A673 (cell line): ENCODE measurements at regions not wholly inside any gene's neighbourhood (a gene's known extent, or its start where the extent isn't known, plus 50 kb on each side); places are given as distances from the start of the nearest gene placed in this dataset.

ENCODE experiments used
- BruUV-seq: library from RNA; stranded (reverse); fragments of 400-500 nt; replicated peaks from 2 replicates; lab custom pipeline; 2021; lab: Mats Ljungman, UMichigan
- CTCF ChIA-PET: fragments of 300-600 bp; sonication (Branson Sonifier 250); formaldehyde crosslinking; loops from one replicate; lab custom pipeline; 2022; ENCODE audit warnings: antibody characterized with exemption; lab: Charles Lee
- POLR2A ChIA-PET: fragments of 300-600 bp; sonication (Branson Sonifier 250); formaldehyde crosslinking; loops from one replicate; lab custom pipeline; 2022; ENCODE audit warnings: antibody characterized with exemption; ENCODE audit not compliant: low non-redundant PET; lab: Charles Lee
- DNase-seq: peaks from one replicate; pipeline ENCODE4 v3.0.0-alpha.2; 2015; ENCODE audit warnings: low spot score
- H3K27ac ChIP-seq: fragments of 200-600 bp; sonication (generic); 2 replicates; pipeline ENCODE4 v1.5.1; 2016; ENCODE audit warnings: mixed run types, low read depth, mild to moderate bottlenecking, mixed read lengths, antibody characterized with exemption, low read length; ENCODE audit not compliant: poor library complexity, severe bottlenecking
- H3K27me3 ChIP-seq: fragments of 200-600 bp; sonication (generic); replicated peaks from 2 replicates; pipeline ENCODE4 v1.6.1; 2017; ENCODE audit warnings: mixed run types, low read depth, mild to moderate bottlenecking, mixed read lengths, antibody characterized with exemption, low read length; ENCODE audit not compliant: insufficient read depth, poor library complexity
- H3K36me3 ChIP-seq: fragments of 200-600 bp; sonication (generic); 2 replicates; pipeline ENCODE4 v1.6.1; 2016; ENCODE audit warnings: mixed run types, mild to moderate bottlenecking, mixed read lengths, antibody characterized with exemption, low read length; ENCODE audit not compliant: insufficient read depth, poor library complexity, severe bottlenecking
- H3K4me1 ChIP-seq: fragments of 200-600 bp; sonication (generic); 2 replicates; pipeline ENCODE4 v1.6.1; 2017; ENCODE audit warnings: mixed run types, mild to moderate bottlenecking, mixed read lengths, antibody characterized with exemption, low read length; ENCODE audit not compliant: insufficient read depth, poor library complexity, severe bottlenecking
- H3K4me3 ChIP-seq: fragments of 200-600 bp; sonication (generic); 2 replicates; pipeline ENCODE4 v1.5.1; 2016; ENCODE audit warnings: low read depth, mixed run types, mild to moderate bottlenecking, mixed read lengths, low read length; ENCODE audit not compliant: poor library complexity, severe bottlenecking
- H3K9me3 ChIP-seq: fragments of 200-600 bp; sonication (generic); 2 replicates; pipeline ENCODE4 v1.6.1; 2016; ENCODE audit warnings: mixed run types, low read depth, mild to moderate bottlenecking, mixed read lengths, antibody characterized with exemption, low read length; ENCODE audit not compliant: poor library complexity, severe bottlenecking
- CTCF ChIP-seq: fragments of 300-800, 200-600 bp; sonication (generic); conservative IDR thresholded peaks from 2 replicates; pipeline ENCODE4 v1.5.1; 2017; ENCODE audit warnings: low read depth, mild to moderate bottlenecking, antibody characterized with exemption, low read length, moderate library complexity, mixed read lengths
- EZH2 ChIP-seq: fragments of 200-600 bp; sonication (generic); IDR thresholded peaks from 2 replicates; pipeline ENCODE4 v1.6.1; 2017; ENCODE audit warnings: borderline replicate concordance, low read depth, mild to moderate bottlenecking, mixed read lengths, antibody characterized with exemption, low read length; ENCODE audit not compliant: poor library complexity, severe bottlenecking
- intact Hi-C: fragments of 100-400 bp; cut with micrococcal nuclease; formaldehyde crosslinking; loops from one replicate; pipeline ENCODE4 v1.10.0; 2022; ENCODE audit not compliant: unreplicated experiment

GRCh38 chr7:49295146-49295545, 370.8 kb downstream of the CDC14C start:
- H3K4me3 ChIP-seq = no peak overlapping the region
- peaks cover 31% of the 10 kb centered on the region for H3K9me3 ChIP-seq
- ChIA-PET CTCF (no interaction called here), POLR2A (no interaction called here)
- DNase-seq = no peak
- TF ChIP-seq CTCF = no peak
- no peak for TF ChIP-seq EZH2
- intact Hi-C loops = no loop called here
- no peaks in the 10 kb centered on the region for H3K36me3 ChIP-seq
- H3K27me3 ChIP-seq = no peaks in the 10 kb centered on the region
- H3K4me1 ChIP-seq = no peaks in the 10 kb centered on the region
- no peak overlapping the region for H3K27ac ChIP-seq
- no TSS peak for BruUV-seq

GRCh38 chr7:49297958-49298357, 373.6 kb downstream of the CDC14C start:
- no peak overlapping the region for H3K4me3 ChIP-seq
- H3K36me3 ChIP-seq = no peaks in the 10 kb centered on the region
- no peaks in the 10 kb centered on the region for H3K27me3 ChIP-seq
- H3K27ac ChIP-seq = no peak overlapping the region
- ChIA-PET CTCF (no interaction called here), POLR2A (interaction anchor here (0.6 kb wide), 1 partner anchor 975 kb away, joined by 3 read pairs; no protein-coding TSS in a partner anchor)
- DNase-seq = no peak
- peaks cover 22% of the 10 kb centered on the region for H3K9me3 ChIP-seq
- no peaks in the 10 kb centered on the region for H3K4me1 ChIP-seq
- intact Hi-C loops = no loop called here
- TF ChIP-seq EZH2 (no peak), CTCF (no peak)
- BruUV-seq = no TSS peak

GRCh38 chr7:49308787-49309186, 384.4 kb downstream of the CDC14C start:
- no TSS peak for BruUV-seq
- Histone ChIP-seq H3K27me3 (no peaks in the 10 kb centered on the region), H3K4me3 (no peak overlapping the region), H3K27ac (no peak overlapping the region), H3K9me3 (peaks cover 21% of the 10 kb centered on the region), H3K36me3 (no peaks in the 10 kb centered on the region), H3K4me1 (no peaks in the 10 kb centered on the region)
- intact Hi-C loops = no loop called here
- no peak for DNase-seq
- ChIA-PET POLR2A (no interaction called here), CTCF (no interaction called here)
- TF ChIP-seq EZH2 (no peak), CTCF (no peak)
